Tibial nerve (tissue), 4 donors: ENCODE measurements at regions not wholly inside any gene's neighbourhood (a gene's known extent, or its start where the extent isn't known, plus 50 kb on each side); places are given as distances from the start of the nearest gene placed in this dataset.

Source experiments
- EP300 ChIP-seq, 2 donors: sonication (generic); formaldehyde crosslinking; IDR thresholded peaks; one replicate each; pipeline ENCODE4 v1.6.1; 2017; ENCODE audit warnings: antibody characterized with exemption in 2 of 2, mild to moderate bottlenecking in 1 of 2
- POLR2A ChIP-seq, 2 donors: fragments of 450-650 bp; IDR thresholded peaks; one replicate each; pipeline ENCODE4 v1.6.1; 2017; ENCODE audit warnings: antibody characterized with exemption in 2 of 2, mild to moderate bottlenecking in 2 of 2, moderate library complexity in 2 of 2
- TF ChIP-seq, protein P1 (sequence below), 5 experiments: fragments of 200-600 bp in 3 of 5; fragments of 450-650 bp in 2 of 5; sonication (generic) in 3 of 5; IDR thresholded peaks; one replicate each; pipeline ENCODE4 v1.5.1; 2016 to 2019; ENCODE audit warnings: antibody characterized with exemption in 5 of 5, mild to moderate bottlenecking in 3 of 5, moderate library complexity in 2 of 5

DNA sequence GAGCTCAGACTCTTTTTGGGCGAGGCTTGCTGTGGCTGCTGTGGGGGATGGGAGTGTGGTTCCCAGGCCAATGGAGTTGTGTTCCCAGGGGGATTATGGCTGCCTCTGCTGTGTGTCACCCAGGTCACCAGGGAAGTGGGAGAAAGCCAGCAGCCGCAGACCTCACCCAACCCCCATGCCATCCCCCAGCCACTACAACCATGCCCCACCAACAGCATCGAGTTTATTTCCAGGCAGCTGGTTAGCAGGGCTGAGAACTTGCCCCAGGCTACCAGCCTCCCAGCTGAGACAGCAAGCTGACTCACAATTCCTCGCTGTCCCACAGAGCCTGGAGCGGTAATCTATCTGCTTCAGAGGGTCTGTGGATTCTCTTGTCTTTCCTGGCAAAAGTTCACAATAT is 331.7 kb downstream of the FRK start:
- TF ChIP-seq, protein P1, sequence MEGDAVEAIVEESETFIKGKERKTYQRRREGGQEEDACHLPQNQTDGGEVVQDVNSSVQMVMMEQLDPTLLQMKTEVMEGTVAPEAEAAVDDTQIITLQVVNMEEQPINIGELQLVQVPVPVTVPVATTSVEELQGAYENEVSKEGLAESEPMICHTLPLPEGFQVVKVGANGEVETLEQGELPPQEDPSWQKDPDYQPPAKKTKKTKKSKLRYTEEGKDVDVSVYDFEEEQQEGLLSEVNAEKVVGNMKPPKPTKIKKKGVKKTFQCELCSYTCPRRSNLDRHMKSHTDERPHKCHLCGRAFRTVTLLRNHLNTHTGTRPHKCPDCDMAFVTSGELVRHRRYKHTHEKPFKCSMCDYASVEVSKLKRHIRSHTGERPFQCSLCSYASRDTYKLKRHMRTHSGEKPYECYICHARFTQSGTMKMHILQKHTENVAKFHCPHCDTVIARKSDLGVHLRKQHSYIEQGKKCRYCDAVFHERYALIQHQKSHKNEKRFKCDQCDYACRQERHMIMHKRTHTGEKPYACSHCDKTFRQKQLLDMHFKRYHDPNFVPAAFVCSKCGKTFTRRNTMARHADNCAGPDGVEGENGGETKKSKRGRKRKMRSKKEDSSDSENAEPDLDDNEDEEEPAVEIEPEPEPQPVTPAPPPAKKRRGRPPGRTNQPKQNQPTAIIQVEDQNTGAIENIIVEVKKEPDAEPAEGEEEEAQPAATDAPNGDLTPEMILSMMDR (IDR thresholded peaks at IDR 0.05): no peak
- TF ChIP-seq POLR2A (IDR thresholded peaks at IDR 0.05): no peak
- TF ChIP-seq EP300 (IDR thresholded peaks at IDR 0.05): no peak
